Stimulated activated CD8-positive, alpha-beta memory T cell treated with anti-CD3 and anti-CD28 coated beads, Interleukin-4, amount 100 ng/mL, for 4 hours (primary cell): ENCODE measurements at regions not wholly inside any gene's neighbourhood (a gene's known extent, or its start where the extent isn't known, plus 50 kb on each side); places are given as distances from the start of the nearest gene placed in this dataset.
"Not testable (repeated sequence)": the region's sequence is repeated elsewhere in the genome, so short reads cannot be mapped to it uniquely, and the experiment has no call there.

Experiments used
- DNase-seq, 2 donors: peaks; one replicate each; pipeline ENCODE4 v3.0.0-alpha.2; 2020; ENCODE audit warnings: low read depth in 2 of 2, low spot score in 1 of 2

DNA sequence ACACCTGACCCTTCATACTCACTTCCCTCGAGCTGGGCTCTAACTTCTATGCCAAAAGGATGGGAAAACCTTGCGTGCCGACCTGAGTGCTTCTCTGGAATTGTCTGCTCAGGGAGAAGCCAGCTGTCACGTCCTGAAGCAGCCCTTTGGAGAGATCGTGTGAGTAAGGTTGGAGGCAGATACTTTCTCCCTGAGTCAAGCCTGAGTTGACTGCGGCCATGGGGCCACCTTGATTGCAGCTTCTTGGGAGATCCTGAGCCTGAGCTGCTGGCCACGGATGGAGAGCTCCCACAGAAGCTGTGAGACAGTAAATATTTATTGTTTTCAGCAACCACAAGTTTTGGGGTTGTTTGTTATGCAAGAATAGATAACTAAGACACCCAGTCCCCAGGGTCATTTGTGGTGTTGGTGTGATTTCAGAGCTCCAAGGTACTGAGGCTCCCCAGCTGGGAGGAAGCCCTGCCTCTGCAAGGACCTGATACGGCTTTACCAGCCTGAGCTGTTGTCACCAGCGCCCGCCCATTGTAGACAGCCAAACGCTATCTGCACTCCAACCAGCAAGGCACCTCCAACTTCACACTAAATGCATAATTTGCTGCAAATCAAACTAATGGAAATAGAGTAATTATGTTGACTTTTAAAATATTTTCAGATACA is 531.6 kb downstream of the PTPRU start:
- DNase-seq = no peak

DNA sequence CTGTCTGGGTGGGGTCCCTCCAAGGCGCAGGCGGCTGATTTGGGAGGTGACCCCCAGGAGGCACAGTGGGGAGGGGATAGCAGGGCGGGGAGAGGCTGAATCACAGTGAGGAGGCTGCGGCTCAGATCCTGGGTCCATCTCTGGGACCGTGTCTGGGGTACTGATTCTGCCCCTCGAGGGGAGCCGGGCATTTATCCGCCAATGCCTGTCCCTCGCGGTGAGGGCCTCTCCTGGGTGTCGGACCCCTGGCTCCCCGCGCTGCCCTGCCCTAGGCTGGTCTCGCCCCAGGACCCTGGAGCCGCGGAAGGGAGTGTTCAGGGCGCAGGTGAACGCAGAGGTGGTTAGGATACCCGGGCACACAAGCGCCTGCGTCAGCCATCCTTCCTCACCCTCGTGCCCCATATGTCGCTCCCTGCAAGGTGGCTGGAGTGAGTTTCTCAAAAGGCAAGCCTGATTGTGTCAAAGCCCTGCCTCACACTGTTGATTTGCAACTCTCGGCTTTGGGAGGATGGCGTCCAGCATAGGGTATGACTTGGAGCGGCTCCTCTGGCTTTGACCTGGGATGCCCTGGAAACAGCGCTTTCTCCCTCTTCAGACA is 530.9 kb downstream of the PTPRU start:
- no peak for DNase-seq

DNA sequence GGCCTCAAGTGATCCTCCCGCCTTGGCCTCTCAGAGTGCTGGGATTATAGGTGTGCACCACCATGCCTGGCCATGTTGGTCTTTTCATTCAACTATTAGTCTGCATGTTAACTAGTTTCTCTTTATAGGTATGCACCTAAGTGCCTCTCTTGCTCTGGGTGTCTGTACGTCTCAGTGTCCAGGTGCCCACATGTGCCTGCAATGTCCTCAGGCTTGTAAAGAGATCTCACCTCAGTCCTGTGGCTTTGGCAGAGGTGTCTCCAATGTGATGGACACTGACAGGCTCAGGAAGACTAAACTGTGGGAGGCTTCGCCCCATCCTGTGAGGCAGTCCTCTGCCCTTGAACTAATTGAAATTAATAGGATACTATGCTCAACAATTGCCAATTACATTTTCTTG is 526.3 kb downstream of the PTPRU start:
- no peak for DNase-seq

DNA sequence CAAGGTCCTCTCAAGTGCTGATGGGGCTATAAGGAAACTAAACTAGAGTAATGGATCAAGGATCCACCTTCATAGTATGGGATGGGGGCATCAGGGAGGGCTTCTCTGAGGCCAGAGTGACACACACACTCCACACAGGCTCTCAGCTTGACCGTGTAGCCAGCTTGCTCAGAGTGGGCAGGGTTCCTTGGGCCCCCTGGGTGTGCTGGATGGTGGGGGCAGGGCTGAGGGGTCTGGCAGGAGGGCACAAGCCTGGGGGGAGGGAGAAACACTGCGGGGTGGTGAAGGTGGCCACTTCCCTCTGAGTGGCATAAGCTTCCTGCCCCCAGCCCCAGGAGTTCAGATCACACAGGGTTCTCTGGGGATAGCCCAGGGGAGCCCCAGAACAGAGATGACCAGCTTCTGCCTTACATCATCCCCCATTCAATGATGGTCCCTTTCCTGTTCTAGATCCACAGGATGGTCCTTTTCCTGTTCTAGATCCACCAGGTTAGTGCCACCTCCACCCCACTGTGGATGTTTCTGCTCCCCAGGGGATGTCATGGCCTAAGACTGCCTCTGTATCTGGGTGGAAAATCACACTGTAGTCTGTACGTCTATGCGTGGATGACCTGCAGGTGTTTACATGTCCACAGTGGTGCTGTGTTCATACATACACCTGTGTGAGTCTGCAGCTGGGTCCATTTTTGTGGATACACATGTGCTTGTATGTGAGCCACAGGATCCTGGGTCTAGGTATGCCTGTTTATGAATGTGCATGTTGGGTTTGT is 525.0 kb downstream of the PTPRU start:
- DNase-seq = no peak

DNA sequence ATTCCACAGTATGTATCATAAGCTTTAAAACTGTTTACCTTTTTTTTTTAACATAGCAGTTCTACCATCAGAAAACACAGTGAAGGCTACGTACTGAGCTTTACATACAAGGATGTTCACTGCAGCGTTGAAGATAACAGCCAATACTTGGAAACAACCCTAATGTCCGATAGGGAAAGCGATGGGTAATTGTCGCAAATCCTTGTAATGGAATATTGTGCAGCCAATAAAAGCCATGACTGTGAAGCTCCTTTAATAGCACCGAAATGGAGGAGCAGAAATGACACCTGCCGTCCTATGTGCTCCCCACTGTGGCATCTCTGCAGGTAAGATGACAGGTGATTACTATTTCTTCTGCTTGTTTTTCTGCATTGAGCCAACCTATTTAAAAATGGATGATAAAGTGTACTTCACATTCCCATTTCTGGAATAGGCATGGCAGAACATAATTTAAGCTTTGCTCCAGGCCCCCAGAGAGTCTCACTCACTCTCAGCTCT is 523.8 kb downstream of the PTPRU start:
- DNase-seq = no peak

DNA sequence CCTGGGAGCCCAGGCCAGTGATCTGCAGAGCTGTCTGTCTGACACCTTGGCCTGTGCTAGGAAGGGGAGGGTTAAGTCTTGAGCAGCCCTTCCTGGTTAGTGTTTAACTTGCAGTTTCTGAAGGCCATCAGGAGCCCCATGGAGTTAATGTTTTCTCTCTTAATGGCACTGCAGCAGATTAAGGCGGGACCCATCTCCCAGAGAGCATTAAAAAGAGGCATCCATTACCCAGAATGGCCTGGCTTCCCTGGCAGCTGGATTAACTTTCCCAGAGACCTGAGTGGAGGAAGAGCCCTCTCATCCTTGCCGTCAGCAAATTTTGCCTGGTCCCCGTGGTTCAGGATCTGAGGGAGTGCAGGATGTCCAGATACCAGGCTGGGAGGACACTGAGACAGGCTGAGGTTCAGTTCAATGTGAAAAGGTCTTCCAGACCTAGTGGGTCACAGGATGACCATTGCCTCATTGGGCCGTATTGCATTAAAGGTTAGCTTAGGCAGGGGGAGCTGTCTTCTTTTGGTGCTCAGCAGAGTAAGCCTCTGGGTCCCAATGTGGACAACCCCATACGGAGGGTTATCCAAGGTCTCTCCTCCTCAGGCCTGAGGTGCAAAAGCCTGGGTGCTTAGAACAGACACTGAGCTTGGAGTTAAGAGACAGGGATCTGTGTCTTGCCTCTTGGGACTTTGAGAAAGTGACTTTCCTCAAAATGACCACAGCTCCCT is 522.6 kb downstream of the PTPRU start:
- no peak for DNase-seq

DNA sequence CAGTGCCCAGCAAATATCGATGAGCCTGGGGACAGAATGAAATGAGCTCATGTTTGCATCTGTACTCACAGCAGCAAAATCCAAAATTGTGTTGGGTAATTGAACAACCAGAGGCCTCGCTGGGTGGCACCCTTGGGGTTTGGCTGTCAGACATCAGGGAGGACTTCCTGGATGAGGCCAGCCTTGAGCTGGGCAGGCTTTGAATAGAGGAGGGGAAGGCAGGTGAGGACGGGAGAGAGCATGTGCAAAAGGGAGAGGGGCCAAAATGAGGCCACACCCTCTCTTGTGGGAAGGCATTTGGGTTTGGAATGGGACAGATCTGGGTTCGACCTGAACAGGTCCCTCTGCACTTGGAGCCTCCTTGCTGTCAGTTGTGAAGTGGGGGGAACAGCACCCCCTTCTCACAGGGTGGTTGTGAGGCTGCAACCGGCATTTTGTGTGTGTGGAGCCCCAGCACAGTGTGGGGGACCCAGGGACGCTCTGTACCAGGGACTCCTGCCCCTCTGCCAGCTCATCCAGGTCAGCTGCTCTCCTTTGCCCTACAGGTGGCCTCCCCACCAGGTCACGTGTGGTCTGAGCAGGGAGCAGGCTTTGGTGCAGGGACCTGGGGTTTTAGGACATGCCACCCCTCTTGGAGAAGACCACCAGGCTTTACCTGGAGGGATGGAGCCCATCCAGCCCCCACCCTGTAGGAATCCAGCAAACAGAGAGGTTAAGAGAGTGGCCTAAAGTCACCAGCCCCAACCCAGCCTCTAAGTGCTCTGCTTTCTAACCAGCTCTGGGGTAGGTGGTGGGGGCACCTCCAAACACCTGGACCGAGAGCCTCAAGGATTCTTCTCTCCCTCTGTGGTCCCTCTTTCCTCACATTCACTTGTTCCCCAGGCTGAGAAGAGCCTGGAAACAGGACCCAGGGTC is 521.8 kb downstream of the PTPRU start:
- DNase-seq = no peak

DNA sequence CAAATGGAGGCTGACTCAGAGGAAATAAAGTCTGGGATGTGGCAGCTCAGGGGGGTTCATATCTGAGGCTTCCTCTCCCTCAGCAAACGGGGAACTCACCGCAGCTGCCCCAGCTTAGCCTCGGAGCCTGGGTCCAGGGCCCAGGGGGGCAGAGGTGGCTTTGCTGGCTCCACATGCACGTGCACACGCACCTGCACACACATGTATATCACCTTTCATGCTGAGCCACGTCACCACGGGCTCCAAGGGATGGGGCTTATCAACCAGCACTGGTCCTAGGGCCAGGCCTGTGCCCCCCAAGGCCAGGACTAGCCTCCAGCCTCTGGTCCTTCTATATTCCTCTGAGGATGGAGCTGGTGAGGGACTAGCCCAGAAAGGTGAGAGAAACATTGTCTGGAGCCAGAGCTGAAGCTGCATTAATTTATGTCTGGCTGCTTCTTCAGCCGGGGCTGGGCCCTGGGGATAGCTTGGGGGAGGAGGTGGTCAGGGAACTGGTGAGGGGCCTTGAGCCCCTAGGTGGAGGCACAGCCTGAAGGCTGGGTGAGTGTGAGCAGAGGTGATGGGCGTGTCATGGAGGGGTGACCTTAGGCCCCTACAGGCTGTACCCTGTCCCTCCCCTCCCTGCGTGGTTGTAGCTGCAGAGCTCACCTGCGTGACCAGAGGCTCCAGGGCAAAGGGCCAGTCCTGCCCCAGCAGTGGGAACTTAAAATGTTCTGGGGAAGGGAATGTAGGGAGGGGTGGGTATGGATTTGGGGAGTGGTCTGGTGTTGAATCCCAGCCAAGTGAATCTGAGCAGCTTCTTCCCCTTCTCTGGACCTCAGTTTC is 520.8 kb downstream of the PTPRU start:
- DNase-seq = no peak

DNA sequence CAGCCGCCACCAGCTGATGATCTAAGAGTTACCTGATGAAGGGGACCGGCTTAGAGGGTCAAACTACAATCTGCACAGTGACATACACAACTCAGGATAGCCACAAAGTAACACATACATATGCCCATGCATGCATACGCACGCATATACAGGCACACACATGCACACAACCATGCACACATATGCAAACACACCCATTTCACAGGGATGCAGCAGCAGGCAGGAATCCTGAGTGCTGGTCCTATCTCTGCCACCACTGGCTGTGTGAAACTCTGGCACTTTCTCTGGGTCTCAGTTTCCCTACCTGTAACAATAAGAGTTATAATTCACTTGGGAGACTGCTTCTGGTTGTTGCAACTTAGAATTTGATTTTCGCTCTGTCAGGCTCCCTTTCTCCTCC is 520.2 kb downstream of the PTPRU start:
- DNase-seq = no peak

DNA sequence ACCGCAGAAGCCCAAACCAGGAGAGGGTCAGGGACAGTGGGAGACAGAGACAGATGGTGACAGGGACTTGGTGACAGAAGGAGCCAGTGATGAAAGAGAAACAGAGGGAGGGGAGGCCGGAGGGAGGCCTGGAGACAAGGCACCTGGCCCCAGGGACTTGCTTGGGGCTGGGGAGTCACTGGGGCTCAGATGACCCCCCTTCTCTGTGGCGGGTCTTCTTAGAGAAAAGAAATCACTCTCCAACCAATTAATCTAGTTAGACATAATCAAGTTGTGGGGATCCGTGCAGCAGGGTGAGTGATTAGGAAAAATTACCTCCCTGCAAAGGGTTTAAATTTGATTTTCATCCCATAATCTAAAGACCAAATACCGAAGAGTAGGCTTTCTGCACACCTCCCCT is 519.8 kb downstream of the PTPRU start:
- DNase-seq = no peak

DNA sequence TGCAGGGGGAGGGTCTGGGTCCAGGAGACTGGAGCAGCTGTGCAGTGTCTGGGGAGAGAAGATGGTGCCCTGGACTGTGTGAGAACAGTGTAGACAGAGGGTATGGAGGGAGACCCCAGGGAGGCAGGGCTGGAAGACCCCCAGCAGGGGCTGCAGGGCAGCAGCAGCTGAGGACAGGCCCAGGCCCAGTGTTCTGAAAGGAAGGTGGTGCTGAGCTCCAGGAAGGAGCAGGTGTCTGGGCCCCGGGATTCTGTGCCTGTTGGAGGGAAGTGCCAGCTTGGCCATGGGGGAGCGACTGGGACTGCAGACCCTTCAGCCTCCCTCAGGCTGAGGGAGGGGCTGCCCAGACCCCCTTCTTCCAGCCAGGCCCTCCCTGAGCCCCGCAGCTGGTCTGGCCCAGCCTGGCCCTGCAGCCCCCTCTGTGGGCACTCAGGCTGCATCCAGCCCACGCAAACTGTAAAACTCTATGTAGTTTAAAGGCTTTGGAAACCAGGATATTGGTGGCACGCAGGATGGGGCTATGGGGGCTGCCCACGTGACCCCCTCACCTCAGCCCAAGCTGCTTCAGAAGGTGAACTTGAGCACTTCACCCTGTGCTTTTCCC is 519.2 kb downstream of the PTPRU start:
- DNase-seq = not testable (repeated sequence)

DNA sequence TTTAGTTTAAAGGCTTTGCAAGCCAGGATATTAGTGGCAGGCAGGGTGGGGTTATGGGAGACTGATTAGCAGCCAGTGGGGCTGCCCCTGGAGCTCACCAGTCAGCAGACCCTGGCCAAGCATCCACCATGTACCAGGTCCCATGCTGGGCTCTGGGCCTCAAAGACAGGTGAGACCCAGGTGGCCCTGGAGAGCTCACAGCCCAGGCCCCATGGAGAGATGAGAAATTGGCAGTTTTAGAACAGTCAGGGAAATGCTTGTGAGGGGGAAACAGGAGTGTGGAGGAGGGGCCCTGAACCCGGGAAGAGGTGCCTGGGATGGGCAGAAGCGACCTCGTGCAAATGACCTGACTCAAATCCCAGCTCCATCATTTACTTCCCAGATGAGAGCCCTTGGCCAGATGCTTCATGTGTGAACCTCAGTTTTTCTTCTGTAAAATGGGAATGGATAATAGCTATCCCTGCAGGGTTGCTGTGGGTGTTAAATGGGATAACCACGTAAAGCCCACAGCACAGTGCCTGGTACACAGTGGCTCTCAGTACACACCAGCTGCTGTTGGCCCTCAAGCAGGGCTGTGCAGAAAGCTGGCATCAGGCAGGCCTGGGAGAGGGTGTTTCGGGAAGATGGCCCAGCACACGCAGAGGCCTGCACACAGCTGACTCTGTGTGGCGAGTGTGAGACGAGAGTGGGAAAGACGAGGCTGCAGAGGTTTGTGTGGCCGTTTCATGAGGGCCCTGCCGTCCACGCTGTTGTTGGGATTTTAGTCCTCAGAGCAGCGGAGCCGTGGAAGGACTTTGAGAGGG is 518.5 kb downstream of the PTPRU start:
- no peak for DNase-seq

DNA sequence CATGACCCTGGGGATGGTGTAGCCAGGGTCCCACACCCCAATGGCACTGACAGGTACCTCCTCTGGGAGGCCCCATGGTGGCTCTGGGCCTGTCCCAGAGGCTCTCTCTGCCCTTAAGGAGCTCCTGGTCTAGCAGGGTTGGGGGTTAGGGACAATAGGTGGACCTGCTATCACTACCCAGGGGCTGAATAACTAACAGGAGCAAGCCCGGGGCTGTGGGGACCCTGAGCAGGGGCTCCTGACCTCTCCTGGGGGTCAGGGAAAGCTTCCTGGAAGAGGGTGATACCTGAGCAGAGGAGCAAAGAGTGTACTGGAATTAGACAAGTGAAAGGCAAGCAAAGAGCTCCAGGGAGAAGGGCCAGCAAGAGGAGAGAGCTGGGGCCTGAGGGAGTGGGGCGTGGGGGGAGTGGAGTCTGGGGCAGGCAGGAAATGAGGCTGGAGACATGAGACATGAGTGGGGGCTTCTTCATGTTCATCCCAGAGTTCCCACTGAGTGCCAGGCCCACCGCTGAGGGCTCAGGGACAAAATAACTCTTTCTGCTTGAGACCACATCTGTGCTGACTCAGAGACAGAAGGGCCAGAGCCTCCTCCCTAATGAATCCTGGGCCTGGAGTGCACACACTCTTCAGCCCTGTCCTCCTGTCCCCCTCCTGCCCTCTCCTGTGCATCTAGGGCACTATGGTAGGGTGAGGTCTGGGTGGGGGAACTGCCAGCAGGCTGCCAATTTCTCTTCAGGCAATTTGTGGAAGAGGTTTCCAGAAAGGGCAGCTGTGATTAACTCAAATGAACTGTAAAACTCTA is 517.6 kb downstream of the PTPRU start:
- DNase-seq = no peak

DNA sequence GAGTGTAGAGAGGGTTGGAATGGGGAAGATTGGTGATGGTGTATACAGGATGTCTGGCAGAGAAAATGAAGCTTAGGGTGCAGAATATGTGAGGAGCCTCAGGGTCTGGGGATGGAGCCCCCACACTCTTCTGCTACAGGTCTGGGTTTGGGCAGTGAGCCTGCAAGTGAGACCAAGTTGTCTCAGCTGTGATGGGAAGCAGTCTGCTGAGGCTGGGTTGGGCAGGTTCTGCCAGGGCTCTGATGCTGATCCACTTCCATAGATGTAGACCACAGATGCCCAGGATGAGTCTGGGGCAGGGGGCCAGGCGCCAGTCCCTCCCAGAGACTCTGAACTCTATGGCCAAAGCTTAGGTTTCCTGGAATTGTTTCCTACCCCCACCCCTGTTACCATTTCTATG is 516.9 kb downstream of the PTPRU start:
- DNase-seq = no peak

DNA sequence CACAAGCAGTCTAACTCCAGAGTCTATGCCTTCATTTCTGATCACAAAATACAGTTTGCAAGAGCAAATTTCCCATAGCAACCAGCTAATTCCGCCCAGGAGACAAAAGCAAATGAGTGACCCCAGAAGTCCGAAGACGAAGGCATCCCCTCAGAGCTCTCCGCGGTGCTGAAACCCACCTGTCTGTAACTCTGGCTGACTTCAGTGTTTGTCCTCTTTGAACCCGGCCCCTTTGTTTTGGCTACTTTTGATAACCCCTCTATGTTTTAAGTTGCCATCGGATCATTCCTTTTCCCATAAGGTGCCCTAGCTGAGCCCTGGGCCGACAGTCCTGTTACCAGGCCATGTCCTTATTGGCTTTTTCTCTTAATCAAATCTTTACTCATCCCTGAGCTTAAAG is 515.8 kb downstream of the PTPRU start:
- no peak for DNase-seq

DNA sequence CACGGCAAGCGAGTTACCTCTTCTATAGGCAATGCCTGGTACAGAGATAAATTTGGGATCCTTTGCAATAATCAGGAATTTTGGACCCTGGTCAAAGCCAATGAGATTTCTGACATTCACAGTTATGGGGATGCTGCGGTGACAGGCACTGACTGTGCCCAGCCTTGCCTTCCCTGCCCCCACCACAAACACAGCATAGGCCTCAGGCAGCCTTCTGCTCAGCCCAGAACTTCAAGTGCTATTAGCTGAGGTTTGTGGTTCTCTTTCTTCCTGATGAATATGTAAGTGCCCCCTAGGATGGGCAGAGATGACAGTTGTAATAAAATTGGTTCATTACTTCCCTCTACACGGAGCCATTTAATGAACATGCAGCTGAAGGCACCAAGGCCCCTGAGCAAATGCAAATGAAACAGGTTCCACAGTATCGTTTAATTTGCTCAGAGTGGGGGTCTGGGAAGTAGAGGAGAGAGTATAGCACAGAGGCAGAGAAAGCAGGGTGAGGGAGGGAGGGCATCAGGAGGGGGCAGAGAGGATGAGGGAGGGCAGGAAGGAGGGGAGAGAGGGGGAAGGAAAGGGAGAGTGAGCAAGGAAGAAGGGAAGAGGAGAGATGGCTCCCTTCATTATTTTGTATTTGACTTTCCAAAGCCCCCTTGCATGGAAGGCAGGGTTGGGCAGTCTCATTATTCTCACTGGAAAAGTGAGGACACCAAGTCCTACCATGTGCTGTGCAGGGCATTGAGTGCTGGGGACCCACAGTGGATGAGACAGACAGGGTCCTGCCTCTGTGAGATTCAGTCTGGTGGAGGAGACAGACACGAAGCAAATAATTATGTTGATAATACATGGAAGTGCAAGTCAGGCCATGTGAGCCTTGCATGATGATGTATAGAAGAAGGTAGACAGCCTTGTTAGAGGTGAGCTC is 513.0 kb downstream of the PTPRU start:
- no peak for DNase-seq

DNA sequence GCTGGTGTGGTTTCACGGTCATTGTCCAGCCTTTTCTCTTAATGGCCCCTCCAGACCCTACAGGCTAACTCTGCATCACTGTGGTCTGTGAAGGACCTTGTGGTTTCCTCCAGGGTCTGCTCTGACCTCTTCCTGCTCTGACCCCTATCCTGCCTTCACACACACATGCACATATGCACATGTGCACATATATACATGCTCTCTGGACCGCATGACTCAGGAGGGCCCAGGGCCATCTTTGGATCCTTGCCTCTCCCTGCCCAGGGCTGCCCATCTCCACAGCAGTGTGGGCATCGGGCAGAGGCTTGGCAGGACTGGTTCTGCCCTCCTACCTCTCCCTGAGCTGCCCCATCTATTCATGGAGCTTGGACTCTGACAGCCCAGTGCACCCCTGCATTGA is 510.9 kb downstream of the PTPRU start:
- DNase-seq = no peak
